GM19395 (cell line): ENCODE measurements at regions not wholly inside any gene's neighbourhood (a gene's known extent, or its start where the extent isn't known, plus 50 kb on each side); places are given as distances from the start of the nearest gene placed in this dataset.

Experiments
- ATAC-seq: cut with Tn5 transposase; IDR thresholded peaks from one replicate; pipeline ENCODE4 v1.9.1; 2021; ENCODE audit warnings: mild to moderate bottlenecking, moderate library complexity; ENCODE audit not compliant: unreplicated experiment

DNA sequence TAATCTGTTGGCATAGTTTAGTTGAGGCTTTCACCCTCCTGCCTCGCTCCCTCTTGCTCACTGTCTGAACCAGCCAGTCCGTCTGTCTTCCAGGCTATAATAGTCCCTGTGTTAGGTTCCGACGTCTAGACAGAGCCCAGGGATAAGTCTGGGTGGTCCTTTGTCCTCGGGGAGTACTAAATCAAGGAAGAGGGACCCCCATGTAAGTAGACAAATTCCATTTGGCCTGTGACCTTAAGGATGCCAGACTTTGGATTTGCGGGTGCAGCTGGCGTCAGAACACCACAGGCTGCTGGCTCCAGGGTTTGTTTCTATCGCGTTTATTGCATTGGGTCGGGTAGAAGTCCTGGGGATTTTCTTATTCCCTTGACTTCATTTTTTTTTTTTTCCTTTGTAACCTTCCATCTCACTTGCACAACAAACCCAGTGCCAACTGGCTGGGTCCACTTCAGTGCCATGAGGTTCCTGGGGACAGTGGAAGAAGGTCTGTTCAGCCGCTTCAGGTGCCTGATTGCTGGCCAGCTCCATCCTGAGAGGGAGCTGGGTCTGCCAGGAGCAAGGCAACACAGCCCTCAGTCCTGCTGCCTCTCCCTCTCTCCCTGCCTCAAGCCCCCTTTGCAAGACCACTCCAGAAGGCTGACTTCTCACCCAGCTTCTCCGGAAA lies 95.4 kb upstream of the KLHL25 start:
- no peak for ATAC-seq

DNA sequence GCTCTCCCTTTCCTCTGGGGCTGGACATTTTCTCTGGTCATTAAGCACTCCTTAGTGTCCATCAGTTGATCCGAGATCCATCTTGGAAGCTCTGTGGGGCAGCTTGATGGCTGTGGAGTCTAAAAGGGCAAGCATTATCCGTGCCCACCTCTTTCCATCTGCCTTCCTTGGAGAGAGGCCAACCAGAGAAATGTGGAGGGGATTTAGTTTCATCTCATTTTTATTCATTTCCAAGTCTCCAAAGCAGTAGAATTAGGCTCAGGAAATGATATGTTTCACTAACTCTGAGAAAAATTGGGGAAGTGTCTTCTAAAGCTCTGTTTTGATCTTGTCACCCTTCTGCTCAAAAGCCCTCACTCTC lies 95.9 kb upstream of the KLHL25 start:
- ATAC-seq: no peak

DNA sequence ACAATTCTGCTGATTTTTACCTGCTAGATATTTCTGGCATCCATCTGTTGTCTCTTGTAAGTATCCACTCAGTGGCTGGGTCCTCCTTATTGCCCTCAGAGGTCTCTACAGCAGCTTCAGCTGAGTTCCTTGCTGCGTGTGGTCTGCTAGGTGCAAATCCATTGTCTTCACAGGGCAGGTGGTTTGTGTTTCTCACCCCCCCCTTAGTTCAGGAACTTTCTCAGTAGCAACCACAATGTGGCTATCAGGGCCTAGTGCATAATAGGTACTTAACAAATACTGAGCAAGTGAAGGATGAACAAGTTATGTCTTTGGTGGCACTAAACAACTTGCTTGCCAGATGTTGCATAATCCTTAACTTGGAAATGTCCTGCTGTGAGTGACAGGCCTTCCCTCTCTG lies 96.7 kb upstream of the KLHL25 start:
- ATAC-seq: no peak

DNA sequence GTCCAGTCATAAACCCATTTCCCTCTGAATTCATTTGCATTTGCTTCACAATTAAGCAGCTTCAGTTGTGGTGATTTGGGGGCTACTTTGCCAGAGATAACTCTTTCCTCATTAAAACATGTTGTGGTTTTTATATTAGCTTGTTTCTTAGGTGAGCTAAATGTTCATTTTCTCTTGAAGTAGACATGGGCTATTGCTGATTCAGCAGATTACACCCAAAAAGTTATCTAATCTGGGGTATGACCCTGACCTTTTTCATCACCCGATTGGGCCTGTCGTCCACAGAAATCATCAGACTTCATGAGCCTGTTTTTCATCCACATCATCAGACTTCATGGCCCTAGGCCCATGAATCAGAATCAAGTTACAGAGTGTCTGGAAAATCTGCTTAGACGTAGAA lies 97.5 kb upstream of the KLHL25 start:
- no peak for ATAC-seq

DNA sequence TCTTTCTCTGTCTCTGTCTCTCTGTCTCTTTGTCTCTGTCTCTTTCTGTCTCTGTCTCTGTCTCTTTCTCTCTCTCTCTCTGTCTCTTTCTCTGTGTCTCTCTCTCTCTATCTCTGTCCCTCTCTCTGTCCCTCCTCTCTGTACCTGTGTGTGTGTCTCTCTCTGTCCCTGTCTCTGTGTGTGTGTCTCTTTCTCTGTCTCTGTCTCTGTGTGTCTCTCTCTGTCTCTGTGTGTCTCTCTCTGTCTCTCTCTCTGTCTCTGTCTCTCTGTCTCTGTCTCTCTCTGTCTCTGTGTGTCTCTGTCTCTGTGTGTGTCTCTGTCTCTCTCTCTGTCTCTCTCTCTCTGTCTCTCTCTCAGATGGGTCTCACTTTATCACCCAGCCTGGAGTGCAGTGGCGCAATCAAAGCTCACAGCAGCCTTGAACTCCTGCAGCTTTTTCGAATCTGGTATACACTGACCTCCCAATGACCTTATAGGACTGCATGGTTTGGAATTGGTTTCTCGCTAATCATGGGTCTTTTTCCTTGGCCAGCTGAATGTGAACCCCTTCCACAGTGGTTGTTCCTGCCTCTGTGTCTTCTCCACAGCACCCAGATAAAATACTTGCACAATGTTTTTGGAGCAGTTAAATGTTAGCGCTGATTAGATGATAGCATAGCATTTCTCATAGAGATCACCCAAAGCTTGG lies 102.6 kb upstream of the KLHL25 start:
- no peak for ATAC-seq

DNA sequence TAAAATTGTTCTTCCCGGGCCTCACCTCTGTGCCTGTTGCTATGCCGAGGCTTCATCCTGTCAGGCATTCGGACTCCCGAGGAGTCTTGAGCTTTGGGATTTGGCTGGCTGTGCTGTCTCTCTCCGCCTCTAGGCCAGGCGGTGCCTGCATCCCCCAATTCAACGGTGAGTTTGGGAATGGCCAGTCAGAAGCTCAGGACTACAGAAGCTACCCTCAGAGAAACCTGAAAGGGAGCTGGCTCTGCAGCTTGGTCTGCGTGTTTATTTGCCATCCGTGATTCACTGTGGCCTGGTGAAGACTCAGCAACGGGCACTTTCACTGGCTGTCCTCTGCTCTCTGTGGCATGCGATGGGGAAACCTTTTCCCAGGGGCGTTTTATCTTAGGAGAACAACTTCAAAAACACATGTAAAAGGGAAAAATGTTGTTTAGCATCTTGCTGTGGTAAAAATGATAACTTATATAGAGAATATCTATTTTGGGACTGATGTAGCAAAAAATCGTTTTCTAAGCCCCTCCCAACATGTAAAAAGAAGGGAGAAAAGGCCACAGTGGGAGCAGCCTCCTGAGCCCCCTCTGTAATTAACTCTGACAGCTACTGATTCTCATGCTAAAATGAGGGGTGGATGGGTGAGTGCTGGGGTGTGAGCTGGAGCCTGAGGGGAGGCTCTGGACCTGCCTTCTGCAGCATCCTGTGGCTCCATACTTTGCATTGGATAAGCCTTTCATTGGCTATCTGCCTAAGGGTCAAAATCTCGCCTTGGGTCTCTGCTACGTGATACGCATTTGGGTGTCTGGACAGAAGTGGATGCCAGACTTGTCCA lies 103.4 kb upstream of the KLHL25 start:
- ATAC-seq: no peak

DNA sequence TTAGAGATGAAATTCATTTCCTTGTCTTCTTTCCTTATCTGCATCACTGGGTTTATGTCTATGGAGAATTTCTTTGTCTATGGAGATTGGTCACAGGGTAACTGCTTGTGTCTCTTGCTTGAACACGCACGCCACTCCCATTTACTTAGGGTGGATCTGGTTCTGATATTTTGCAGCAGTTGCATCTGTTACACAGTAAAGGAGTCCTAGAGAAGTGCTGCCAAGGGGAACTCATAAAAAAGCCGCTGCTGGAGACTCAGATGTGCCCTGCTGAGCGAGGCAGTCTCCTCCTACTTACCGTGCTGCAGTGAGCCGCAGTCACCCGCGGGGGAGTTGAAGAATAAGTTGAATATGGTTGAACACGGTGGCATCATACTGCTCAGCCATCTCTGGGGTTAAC lies 105.2 kb upstream of the KLHL25 start:
- ATAC-seq: no peak

DNA sequence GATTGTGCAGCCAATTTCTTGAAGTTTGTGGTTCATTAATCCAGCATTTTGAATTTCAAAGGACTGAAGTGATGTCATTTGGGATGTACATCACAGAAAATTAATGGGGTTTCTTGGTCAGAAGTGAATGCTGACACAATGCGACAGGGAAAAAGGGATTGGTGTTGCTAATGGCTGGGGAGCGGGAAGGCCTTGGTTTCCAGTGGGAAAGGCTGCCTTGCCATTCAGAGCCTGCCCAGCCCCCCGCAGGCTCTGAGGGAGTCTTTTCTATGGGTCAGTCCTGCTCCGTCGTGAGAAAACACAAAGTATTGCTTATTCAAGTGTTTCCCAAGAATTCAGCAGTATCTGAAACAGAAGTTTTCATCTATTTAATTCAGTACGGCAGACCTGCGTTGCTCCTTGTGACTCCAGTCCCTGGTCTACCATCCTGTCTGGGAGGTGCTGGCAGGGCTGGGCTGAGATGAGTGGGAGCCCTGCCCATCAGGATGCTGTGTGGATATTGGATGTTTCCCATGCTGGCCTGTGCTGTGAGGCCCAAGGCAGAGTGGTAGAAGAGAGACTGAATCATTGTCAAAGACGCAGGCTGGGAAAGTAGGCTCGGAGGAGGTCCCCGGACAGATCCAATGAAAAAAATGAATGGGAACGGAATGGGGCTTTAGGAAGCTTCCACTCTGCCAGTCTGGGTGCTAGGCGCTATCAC lies 111.2 kb upstream of the KLHL25 start:
- no peak for ATAC-seq

DNA sequence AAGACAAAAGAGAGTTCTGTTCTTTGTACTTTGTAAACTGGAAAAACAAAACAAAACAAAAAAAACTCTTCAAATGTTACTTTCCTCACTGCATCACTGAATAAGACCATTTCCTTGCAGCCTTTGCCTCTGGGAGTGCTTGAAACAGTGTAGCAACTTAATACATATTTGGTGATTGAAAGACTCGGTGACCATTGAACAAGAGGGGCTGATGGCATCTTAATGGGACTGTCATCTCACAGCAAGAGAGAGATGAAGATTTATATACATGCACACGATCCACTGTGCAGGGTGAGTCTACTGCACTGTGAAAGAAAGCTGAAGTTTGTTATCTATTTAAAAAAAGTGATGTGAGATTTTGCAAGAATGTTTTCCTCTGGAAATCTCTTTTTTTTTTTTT lies 111.9 kb upstream of the KLHL25 start:
- ATAC-seq: no peak

DNA sequence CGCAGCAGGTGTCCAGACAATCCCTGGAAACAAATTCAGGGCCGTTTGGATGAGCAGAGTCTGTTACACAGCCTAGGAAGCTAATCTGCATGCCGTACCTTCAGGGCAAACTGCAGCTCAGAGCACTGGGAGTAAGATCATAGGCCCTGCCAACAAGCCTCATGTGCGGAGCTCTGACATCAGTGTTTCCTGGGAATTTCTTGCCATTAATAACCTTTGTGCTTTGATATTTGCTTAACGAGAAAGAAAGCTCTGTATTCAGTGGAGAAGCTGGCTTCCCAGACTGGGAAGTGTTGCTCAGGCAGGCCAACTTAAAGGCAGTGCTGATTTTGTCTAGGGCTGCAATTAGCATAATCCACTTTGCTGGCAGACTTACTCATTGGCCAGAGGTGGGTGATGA lies 116.1 kb upstream of the KLHL25 start:
- no peak for ATAC-seq

DNA sequence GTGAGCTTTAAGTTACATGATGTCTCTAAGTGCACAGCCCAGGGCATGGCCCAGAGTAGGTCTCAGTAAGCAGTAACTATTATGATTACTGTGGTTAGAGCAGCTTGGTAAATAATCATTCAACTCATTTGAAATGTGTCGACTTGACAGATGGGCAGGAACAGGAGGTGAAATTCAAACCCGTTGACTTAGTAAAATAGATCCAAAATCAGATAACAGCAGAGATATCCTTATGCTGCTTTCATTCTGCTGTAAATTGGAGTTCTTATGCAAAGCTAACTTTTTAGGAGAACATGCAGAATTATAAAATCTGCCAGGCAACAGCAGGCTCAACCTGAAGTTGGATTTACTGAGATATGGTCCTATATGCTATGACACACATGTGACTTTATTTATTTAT lies 118.7 kb upstream of the KLHL25 start:
- ATAC-seq: no peak

DNA sequence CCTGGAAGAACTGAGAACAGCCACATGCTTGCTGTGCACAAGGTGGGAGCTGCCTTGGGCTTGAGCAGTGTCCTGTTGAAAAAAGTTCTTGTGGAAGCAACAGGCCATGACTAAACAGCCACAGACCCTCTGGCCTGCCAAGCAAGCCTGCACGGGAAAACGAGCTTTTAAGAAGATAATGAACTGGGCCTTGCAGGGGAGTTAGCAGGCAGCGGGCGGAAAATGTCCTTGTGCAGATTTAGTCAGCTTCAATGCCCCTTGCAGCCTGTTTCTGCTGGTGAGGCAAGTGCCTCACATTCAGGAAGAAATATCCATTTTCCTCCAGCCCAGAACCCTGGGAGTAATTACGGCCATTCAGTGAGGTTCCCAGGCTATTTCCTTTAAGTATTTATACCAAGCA lies 126.2 kb upstream of the KLHL25 start:
- no peak for ATAC-seq

DNA sequence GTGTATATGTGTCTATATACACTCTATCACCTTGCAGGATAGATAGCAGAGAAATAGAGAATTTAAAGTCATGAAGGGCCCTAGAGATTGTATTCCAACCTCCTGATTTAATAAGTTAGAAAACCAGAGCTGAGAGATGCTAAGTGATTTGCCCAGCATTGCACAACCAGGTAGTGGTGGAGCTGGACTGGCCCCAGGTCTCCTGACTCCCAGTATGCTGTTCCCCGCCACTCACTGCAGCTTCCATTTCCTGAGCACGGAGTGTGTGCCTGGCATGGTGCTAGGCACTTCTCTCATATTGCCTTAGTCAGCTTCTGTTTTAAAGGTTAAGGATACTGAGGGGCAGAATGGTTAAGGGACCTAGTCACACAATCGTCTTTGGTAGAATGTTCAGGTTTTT lies 129.4 kb upstream of the KLHL25 start:
- ATAC-seq: no peak

DNA sequence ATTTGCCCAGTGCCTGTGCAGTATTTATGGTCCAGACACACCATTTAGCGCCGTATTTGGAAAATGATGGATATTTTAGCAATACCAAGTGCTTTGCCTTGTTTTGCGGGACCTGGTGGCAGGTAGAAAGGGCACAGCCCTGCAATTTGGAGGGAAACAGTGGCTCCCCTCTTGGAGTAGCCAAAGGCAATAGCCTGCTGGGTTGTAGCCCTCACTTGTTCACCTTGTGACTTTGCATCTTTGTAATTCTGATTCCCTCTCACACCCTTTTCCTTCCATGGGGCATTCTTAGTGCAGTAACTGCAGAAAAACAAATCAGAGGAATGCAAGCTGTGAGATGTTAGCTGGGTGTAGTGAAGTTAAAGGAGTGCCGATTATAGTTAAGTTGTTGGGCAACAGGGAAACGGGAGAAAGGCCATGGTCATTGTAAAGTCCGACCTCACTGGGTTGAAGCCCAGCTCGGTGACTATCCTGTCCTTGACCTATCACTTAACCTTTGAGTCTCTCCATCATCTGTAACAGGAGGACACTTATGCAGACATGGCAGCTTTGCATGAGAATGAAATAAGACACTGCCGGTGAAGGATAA lies 131.0 kb upstream of the KLHL25 start:
- ATAC-seq: no peak

DNA sequence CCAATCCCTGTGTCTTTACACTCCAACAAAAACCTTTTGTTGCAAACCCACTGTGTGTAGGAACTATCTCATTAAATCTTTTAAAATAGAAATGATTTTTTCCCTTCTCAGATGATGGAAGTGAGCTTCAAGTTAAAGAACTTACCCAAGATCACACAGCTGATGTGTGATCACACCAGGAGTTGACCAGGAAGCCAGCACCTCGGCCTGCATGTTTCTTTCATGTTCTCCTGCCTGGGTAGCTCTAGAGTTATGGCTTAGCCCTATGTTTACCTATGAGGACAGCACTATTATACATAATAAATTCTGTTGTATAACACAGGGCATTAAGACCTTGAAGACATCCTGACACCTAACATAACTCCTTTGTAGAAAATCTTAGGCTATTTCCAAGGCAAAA lies 132.1 kb upstream of the KLHL25 start:
- no peak for ATAC-seq

DNA sequence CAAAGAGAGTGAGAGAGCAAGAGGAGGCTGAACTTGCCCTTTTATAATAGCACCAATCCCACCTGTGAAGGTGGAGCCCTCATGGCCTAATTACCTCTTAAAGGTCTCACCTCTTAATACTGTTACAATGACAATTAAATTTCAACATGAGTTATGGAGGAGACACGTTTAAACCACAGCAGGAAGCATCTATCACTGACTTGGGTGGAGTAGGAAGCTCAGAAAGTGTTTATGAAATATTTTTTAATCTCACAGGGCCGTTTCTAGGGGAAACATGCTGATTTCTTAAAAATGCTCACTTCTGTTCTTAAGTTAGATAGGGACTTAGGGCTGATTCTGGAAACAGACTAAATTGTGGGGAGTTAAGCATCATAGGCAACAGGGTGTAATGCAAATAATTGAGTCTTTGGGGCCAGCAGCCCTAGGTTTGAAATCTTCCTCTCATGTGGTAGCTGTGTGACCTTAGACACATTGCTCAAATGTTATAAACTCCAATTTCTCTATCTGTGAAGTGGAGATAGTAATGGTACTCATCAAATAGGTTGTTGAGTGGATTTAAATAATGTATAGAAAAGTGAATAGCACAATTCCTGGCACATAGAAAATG lies 133.3 kb upstream of the KLHL25 start:
- no peak for ATAC-seq

DNA sequence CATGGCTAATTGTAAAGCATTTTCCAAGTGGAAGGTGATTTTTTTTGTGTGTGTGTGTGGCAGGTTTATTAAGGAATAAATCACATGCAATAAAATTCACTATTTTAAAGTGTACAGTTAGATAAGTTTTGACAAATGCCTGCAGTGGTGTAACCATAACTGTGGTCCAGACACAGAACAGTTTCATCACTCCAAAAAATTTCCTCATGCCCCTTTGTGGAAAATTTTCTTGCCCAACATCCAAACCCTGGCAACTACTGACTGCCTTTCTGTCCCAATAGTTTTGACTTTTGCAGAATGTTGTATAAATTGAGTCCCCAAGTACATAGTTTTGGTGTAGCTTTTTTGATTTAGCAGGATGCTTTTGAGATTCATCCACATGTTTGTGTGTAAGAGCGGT lies 135.1 kb upstream of the KLHL25 start:
- no peak for ATAC-seq

DNA sequence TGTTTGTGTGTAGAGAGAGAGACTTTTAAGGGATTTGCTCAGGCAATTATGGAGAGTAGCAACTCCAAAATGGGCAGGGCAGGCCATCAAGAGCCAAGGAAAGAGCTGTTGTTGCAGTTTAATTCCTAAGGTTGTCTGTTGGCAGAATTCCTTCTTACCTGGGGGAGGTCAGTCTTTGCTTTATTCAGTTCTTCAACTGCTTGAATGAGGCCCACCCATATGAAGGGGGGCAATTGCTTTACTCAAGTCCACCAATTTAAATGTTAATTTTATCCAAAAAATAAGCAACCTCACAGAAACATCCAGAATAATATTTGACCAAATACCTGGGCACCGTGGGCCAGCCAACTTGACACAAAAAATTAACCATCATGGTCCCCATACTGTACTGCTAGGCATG lies 137.7 kb upstream of the KLHL25 start:
- no peak for ATAC-seq

DNA sequence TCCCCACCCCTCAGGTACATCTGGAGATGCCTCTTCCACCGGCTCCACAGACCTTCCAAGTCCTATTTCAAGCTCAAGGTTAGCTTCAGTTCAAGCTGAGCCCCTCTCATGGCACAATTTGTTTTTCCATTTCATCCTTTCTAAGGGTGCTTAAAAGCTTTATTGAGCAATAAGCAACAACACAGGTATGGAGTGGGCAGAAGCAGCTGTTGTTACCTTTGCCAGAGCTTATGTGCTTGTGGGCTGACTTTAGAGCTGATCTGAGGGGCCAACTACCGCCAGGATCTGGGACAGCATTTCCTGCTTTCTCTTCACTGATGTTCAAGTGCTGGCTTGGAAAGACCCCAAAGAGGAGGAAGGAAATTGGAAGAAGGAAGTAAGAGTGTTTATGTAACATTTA lies 140.0 kb upstream of the KLHL25 start:
- ATAC-seq: no peak

DNA sequence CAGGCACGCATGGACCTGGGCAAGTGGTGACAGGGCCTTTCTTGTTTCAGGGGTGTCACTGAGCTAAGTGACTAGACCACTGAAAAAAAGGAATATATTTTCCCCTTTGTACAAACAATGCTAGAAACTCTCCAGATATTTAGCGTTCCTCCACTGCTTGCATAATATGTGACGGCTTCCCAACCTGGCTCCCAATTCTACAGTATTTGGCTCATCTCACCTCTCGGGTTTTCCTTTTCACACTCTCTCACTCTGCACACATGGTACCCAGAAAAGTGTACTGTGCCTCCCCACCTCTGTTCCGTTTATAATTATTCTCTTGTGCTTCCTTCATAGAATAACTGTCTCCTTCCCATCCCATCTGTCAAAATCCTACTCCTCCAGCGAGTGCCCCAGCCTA lies 140.5 kb upstream of the KLHL25 start:
- no peak for ATAC-seq

DNA sequence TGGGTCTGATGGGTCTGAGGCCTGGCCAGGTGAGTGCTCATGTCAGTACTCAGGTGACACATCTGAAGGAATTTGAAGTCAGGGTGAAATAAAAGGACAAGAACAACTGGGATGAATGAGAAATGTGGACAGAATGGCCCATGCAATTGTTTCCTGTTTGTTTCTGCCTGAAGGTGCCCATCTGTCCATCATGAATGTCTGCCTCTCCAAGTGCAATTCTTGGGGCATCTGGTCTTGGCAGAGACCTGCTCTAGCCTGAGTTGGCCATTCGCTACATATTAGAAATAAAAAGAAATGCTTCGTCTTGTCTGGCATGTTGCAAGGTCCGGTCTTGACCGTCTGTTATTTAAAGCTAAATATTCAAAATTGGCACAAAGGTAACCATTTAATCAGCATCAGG lies 142.0 kb upstream of the AGBL1 start:
- ATAC-seq: no peak
